ENCODE measurements at regions not wholly inside any gene's neighbourhood (a gene's known extent, or its start where the extent isn't known, plus 50 kb on each side); places are given as distances from the start of the nearest gene placed in this dataset.

GRCh38 chr6:167396068-167396658, 71.3 kb downstream of the TTLL2 start (continued):
- no peak for TF ChIP-seq GTF3C2 (IDR thresholded peaks at IDR 0.05; ENCODE audit: borderline replicate concordance, extremely low read depth, insufficient read length)

- H3K79me2 ChIP-seq (ENCODE audit: control insufficient read depth, insufficient read depth, low read length) = no peaks in the 10 kb centered on the region
- 0 out of 2 replicates have a peak, but pooled peaks cover 4% of the 10 kb centered on the region for H4K20me1 ChIP-seq (replicated peaks; ENCODE audit: control insufficient read depth, insufficient read depth, low read length)
- H3K36me3 ChIP-seq (ENCODE audit: control insufficient read depth, insufficient read depth, low read length) = no peaks in the 10 kb centered on the region
- peaks cover 3% of the 10 kb centered on the region for H3K9me1 ChIP-seq (ENCODE audit: control insufficient read depth, insufficient read depth, low read length)
- intact Hi-C loops (cut with micrococcal nuclease) = no loop called here
- H3K4me3 ChIP-seq = no peak overlapping the region
- no peak overlapping the region for H2AFZ ChIP-seq (ENCODE audit: low read depth, low read length)
- FAIRE-seq = no peak
- H3K27me3 ChIP-seq (ENCODE audit: control insufficient read depth in 2 of 2, insufficient read depth in 2 of 2, low read length in 2 of 2) = peaks cover 61 to 76% of the 10 kb centered on the region in 2 experiments
- no peak overlapping the region for H3K27ac ChIP-seq (ENCODE audit: extremely low read depth, low read depth, low read length)
- in situ Hi-C loops (cut with MboI) = no loop called here
- no peak for DNase-seq (ENCODE audit: extremely low read depth in 1 of 4, low spot score in 3 of 4)
- no peak overlapping the region for H3K4me2 ChIP-seq (ENCODE audit: insufficient read depth, low read length)
- no peak for ATAC-seq
- ChIA-PET CTCF (ENCODE audit: low intra/inter-chr PET ratio) (no interaction called here), POLR2A (no interaction called here)
- under 1% methylated on average over 22 of the region's 23 CpGs for WGBS (ENCODE audit: insufficient coverage, low coverage, missing lambda C conversion rate)
- no peaks in the 10 kb centered on the region for H3K9me3 ChIP-seq (replicated peaks; ENCODE audit: control insufficient read depth, insufficient read depth, low read depth, low read length)
- H3K9ac ChIP-seq (ENCODE audit: insufficient read depth in 1 of 2, low read depth in 2 of 2, low read length in 2 of 2) = no peak overlapping the region
- no TSS peak for BruUV-seq (replicated peaks)
- no peaks in the 10 kb centered on the region for H3K4me1 ChIP-seq (replicated peaks in 1 of 2; ENCODE audit: control insufficient read depth in 2 of 2, insufficient read depth in 2 of 2, low read length in 2 of 2)
- no peak for TF ChIP-seq JUN (IDR thresholded peaks at IDR 0.05; ENCODE audit: borderline replicate concordance, low read depth, low read length)
- no peak for TF ChIP-seq JUN (CRISPR knock-in tag; IDR thresholded peaks at IDR 0.05; ENCODE audit: borderline replicate concordance)
- no peak for TF ChIP-seq DMBX1 (CRISPR knock-in tag; IDR thresholded peaks at IDR 0.05; ENCODE audit: borderline replicate concordance)
- no peak for TF ChIP-seq ZNF232 (CRISPR knock-in tag; IDR thresholded peaks at IDR 0.05)
- no peak for TF ChIP-seq KLF16 (IDR thresholded peaks at IDR 0.05)
- no peak for TF ChIP-seq VEZF1 (CRISPR knock-in tag; IDR thresholded peaks at IDR 0.05)
- no peak for TF ChIP-seq HMGN3 (IDR thresholded peaks at IDR 0.05; ENCODE audit: borderline replicate concordance, extremely low read depth, insufficient read length, low read depth, low read length)
- TF ChIP-seq RAD51 (IDR thresholded peaks at IDR 0.05; ENCODE audit: borderline replicate concordance, low read depth) = no peak
- TF ChIP-seq SMC3 (conservative IDR thresholded peaks at IDR 0.05; ENCODE audit: insufficient read depth, low read depth, low read length) = no peak
- TF ChIP-seq ZNF444 (CRISPR knock-in tag; IDR thresholded peaks at IDR 0.05) = no peak
- TF ChIP-seq E2F4 (CRISPR knock-in tag; IDR thresholded peaks at IDR 0.05; ENCODE audit: low read depth) = no peak
These were observed 72.0 kb downstream of the TTLL2 start for GRCh38 chr6:167396659-167397490.
